Ovary (tissue), 7 donors: ENCODE measurements at regions not wholly inside any gene's neighbourhood (a gene's known extent, or its start where the extent isn't known, plus 50 kb on each side); places are given as distances from the start of the nearest gene placed in this dataset.

Source experiments
- DNase-seq, 5 donors: peaks; one replicate each; pipeline ENCODE4 v3.0.0-alpha.2; 2019 to 2020
- H3K27ac ChIP-seq, 2 donors: fragments of 200-600 bp; one replicate each; pipeline versions ENCODE4 v1.5.1 to v1.8.0; 2019 to 2022
- H3K27me3 ChIP-seq: fragments of 200-600 bp; one replicate; pipeline ENCODE4 v1.8.0; 2022
- H3K36me3 ChIP-seq: fragments of 200-600 bp; sonication (generic); one replicate; pipeline ENCODE4 v1.5.1; 2019
- H3K4me1 ChIP-seq: one replicate; pipeline ENCODE4 v1.8.1; 2013; ENCODE audit warnings: mild to moderate bottlenecking, moderate library complexity; ENCODE audit not compliant: insufficient read depth
- H3K4me3 ChIP-seq: fragments of 200-600 bp; sonication (generic); one replicate; pipeline ENCODE4 v1.5.1; 2017
- H3K9me3 ChIP-seq, 2 donors: fragments of 200-600 bp in 1 of 2; sonication (generic) in 1 of 2; one replicate each; pipeline versions ENCODE4 v1.5.1 to v1.8.1; 2013 to 2019; ENCODE audit warnings: mild to moderate bottlenecking in 1 of 2, moderate library complexity in 1 of 2
- CTCF ChIP-seq, 3 donors: fragments of 450-650 bp in 2 of 3; fragments of 200-600 bp in 1 of 3; IDR thresholded peaks; one replicate each; pipeline versions ENCODE4 v1.5.1 to v1.8.0; 2016 to 2022; ENCODE audit warnings: antibody characterized with exemption in 3 of 3, mild to moderate bottlenecking in 1 of 3
- EP300 ChIP-seq: sonication (generic); formaldehyde crosslinking; IDR thresholded peaks from one replicate; pipeline ENCODE4 v1.6.1; 2017; ENCODE audit warnings: antibody characterized with exemption
- POLR2A ChIP-seq: fragments of 450-650 bp; IDR thresholded peaks from one replicate; pipeline ENCODE4 v1.6.1; 2017; ENCODE audit warnings: antibody characterized with exemption, mild to moderate bottlenecking, moderate library complexity
- WGBS, 3 donors: extraction: QIAGEN DNeasy Blood & Tissue Kit in 1 of 3; methylation state at CpG; one replicate each; pipeline versions ENCODE4 v1.1.5 to v1.1.7; 2013 to 2017; 5-methylcytosine and 5-hydroxymethylcytosine counted together
- intact Hi-C, 4 donors: fragments of 100-400 bp; cut with DNase I; formaldehyde crosslinking; loops; one replicate each; pipeline versions ENCODE4 v1.11.0 to v1.15.1; 2022 to 2023
- donor health status: DM: no; HTN: no; CAD: no; lungs with moderate emphysema.
- donor health status: DM: no; HTN: no; CAD: no.
- donor health status: Bipolar disorder and iron deficiency.
- donor health status: DM: no; HTN: no; CAD: no.
- donor health status: DM: yes; HTN: yes; CAD: no.

GRCh38 chr19:31175564-31176348 is 173.5 kb downstream of the TSHZ3 start:
- WGBS, 3 donors = 90 to 100% (median 99%) methylated on average over 3 of the region's 3 CpGs
- Histone ChIP-seq H3K9me3 (no peaks in the 10 kb centered on the region), H3K27me3 (no peaks in the 10 kb centered on the region), H3K27ac (no peak overlapping the region), H3K4me3 (no peak overlapping the region), H3K36me3 (no peaks in the 10 kb centered on the region), H3K4me1 (no peaks in the 10 kb centered on the region)
- intact Hi-C loops = no loop called here
- no peak for DNase-seq
- no peak for TF ChIP-seq POLR2A
- no peak for TF ChIP-seq CTCF (IDR thresholded peaks at IDR 0.05)
- no peak for TF ChIP-seq EP300

GRCh38 chr19:31174948-31175347 is 174.3 kb downstream of the TSHZ3 start:
- intact Hi-C loops = no loop called here
- no peaks in the 10 kb centered on the region for H3K27me3 ChIP-seq
- H3K27ac ChIP-seq = no peak overlapping the region
- H3K36me3 ChIP-seq = no peaks in the 10 kb centered on the region
- DNase-seq = no peak
- WGBS, 3 donors = 71 to 78% (median 78%) methylated on average over 5 of the region's 5 CpGs
- no peak overlapping the region for H3K4me3 ChIP-seq
- no peaks in the 10 kb centered on the region for H3K4me1 ChIP-seq
- no peak for TF ChIP-seq CTCF (IDR thresholded peaks at IDR 0.05)
- no peak for TF ChIP-seq POLR2A
- no peak for TF ChIP-seq EP300
- no peaks in the 10 kb centered on the region for H3K9me3 ChIP-seq

GRCh38 chr19:31173991-31174390 is 175.2 kb downstream of the TSHZ3 start:
- Histone ChIP-seq H3K9me3 (no peaks in the 10 kb centered on the region), H3K27me3 (no peaks in the 10 kb centered on the region), H3K4me3 (no peak overlapping the region), H3K4me1 (no peaks in the 10 kb centered on the region), H3K27ac (no peak overlapping the region), H3K36me3 (no peaks in the 10 kb centered on the region)
- TF ChIP-seq EP300 (no peak), POLR2A (no peak), CTCF (IDR thresholded peaks at IDR 0.05) (no peak)
- DNase-seq = no peak
- 82 to 90% (median 82%) methylated on average over 4 of the region's 4 CpGs for WGBS, 3 donors
- intact Hi-C loops = no loop called here

GRCh38 chr19:31171936-31172335 is 177.3 kb downstream of the TSHZ3 start:
- intact Hi-C loops = no loop called here
- Histone ChIP-seq H3K36me3 (no peaks in the 10 kb centered on the region), H3K9me3 (no peaks in the 10 kb centered on the region), H3K4me3 (no peak overlapping the region), H3K4me1 (no peaks in the 10 kb centered on the region), H3K27me3 (no peaks in the 10 kb centered on the region), H3K27ac (no peak overlapping the region)
- 95 to 98% (median 96%) methylated on average over 4 of the region's 4 CpGs for WGBS, 3 donors
- TF ChIP-seq EP300 = no peak
- TF ChIP-seq POLR2A = no peak
- no peak for TF ChIP-seq CTCF (IDR thresholded peaks at IDR 0.05)
- no peak for DNase-seq
